B cell (primary cell): ENCODE measurements at regions not wholly inside any gene's neighbourhood (a gene's known extent, or its start where the extent isn't known, plus 50 kb on each side); places are given as distances from the start of the nearest gene placed in this dataset.

ENCODE experiments used
- ATAC-seq: fragments of 200-7000 bp; cut with Tn5 transposase; one replicate; pipeline ENCODE4 v1.10.0; 2021; ENCODE audit warnings: low read depth, mild to moderate bottlenecking, moderate number of reproducible peaks, moderate library complexity
- CTCF ChIA-PET: fragments of 350-600 bp; sonication (Branson Sonifier 250); formaldehyde crosslinking; loops from one replicate; lab custom pipeline; 2021; ENCODE audit warnings: antibody characterized with exemption, inconsistent platforms; lab: Charles Lee
- POLR2A ChIA-PET: fragments of 350-600 bp; sonication (Branson Sonifier 250); formaldehyde crosslinking; loops from one replicate; lab custom pipeline; 2021; ENCODE audit warnings: antibody characterized with exemption; lab: Charles Lee
- DNase-seq: peaks from one replicate; pipeline ENCODE4 v3.0.0; 2013
- H2AFZ ChIP-seq: 2 replicates; pipeline ENCODE4 v1.6.1; 2012; ENCODE audit warnings: mild to moderate bottlenecking, low read depth, low read length; ENCODE audit not compliant: insufficient read depth, poor library complexity, severe bottlenecking
- H3K27ac ChIP-seq, 2 donors: 1 replicate in 1 of 2; 2 replicates in 1 of 2; pipeline ENCODE4 v1.5.1; 2012 to 2013; ENCODE audit warnings: low read length in 2 of 2, mild to moderate bottlenecking in 2 of 2, moderate library complexity in 1 of 2
- H3K27me3 ChIP-seq, 4 experiments: fragments of 200-600 bp in 1 of 4; sonication (generic) in 1 of 4; replicated peaks in 1 of 4; 1 replicate in 2 of 4; 2 replicates in 2 of 4; pipeline versions ENCODE4 v1.6.1 to v1.7.0; 2013 to 2016; ENCODE audit warnings: low read length in 3 of 4, mild to moderate bottlenecking in 2 of 4, mixed read lengths in 1 of 4, moderate library complexity in 1 of 4; ENCODE audit not compliant: insufficient read depth in 4 of 4, control insufficient read depth in 3 of 4; ENCODE audit errors: control extremely low read depth in 1 of 4
- H3K36me3 ChIP-seq, 2 experiments: replicated peaks in 1 of 2; 1 replicate in 1 of 2; 2 replicates in 1 of 2; pipeline versions ENCODE4 v1.6.1 to v1.7.1; 2013; ENCODE audit warnings: low read length in 1 of 2; ENCODE audit not compliant: insufficient read depth in 2 of 2, control insufficient read depth in 1 of 2; ENCODE audit errors: control extremely low read depth in 1 of 2, extremely low read depth in 1 of 2
- H3K4me1 ChIP-seq, 2 donors: fragments of 200-600 bp in 1 of 2; sonication (generic) in 1 of 2; 1 replicate in 1 of 2; 2 replicates in 1 of 2; pipeline versions ENCODE4 v1.5.1 to v1.6.1; 2013 to 2017; ENCODE audit warnings: low read length in 2 of 2; ENCODE audit not compliant: control insufficient read depth in 2 of 2, insufficient read depth in 2 of 2
- H3K4me2 ChIP-seq: replicated peaks from 2 replicates; pipeline ENCODE3; 2012; ENCODE audit warnings: mild to moderate bottlenecking, low read depth, low read length; ENCODE audit not compliant: poor library complexity, severe bottlenecking
- H3K4me3 ChIP-seq, 5 experiments: fragments of 200-600 bp in 1 of 5; sonication (generic) in 1 of 5; 1 replicate in 3 of 5; 2 replicates in 2 of 5; pipeline versions ENCODE4 v1.5.1 to v1.7.0; 2011 to 2016; ENCODE audit warnings: low read length in 4 of 5, mild to moderate bottlenecking in 4 of 5, low read depth in 2 of 5, control low read depth in 1 of 5, moderate library complexity in 1 of 5; ENCODE audit not compliant: insufficient read depth in 1 of 5; ENCODE audit errors: control extremely low read depth in 1 of 5, extremely low read depth in 1 of 5
- H3K79me2 ChIP-seq: fragments of 200-600 bp; sonication (generic); one replicate; pipeline ENCODE4 v1.6.0; 2016; ENCODE audit warnings: low read length; ENCODE audit not compliant: control insufficient read depth, insufficient read depth
- H3K9ac ChIP-seq: fragments of 200-600 bp; sonication (generic); 2 replicates; pipeline ENCODE4 v1.6.1; 2017; ENCODE audit warnings: mild to moderate bottlenecking, low read length, moderate library complexity
- H3K9me3 ChIP-seq, 3 donors: one replicate each; pipeline versions ENCODE4 v1.6.1 to v1.7.1; 2013; ENCODE audit warnings: low read length in 2 of 3; ENCODE audit not compliant: control insufficient read depth in 2 of 3, insufficient read depth in 1 of 3; ENCODE audit errors: control extremely low read depth in 1 of 3
- H4K20me1 ChIP-seq: 2 replicates; pipeline ENCODE4 v1.6.0; 2012; ENCODE audit warnings: mild to moderate bottlenecking, low read length; ENCODE audit not compliant: insufficient read depth, control insufficient read depth, poor library complexity, severe bottlenecking
- H3K27ac Mint-ChIP-seq: one replicate; pipeline ENCODE4 v1.8.0; 2021; ENCODE audit warnings: mixed read lengths
- H3K27me3 Mint-ChIP-seq: one replicate; pipeline ENCODE4 v1.8.0; 2021; ENCODE audit warnings: mixed read lengths
- H3K4me1 Mint-ChIP-seq: one replicate; pipeline ENCODE4 v1.8.0; 2021; ENCODE audit warnings: mixed read lengths
- H3K4me3 Mint-ChIP-seq: one replicate; pipeline ENCODE4 v1.8.0; 2021; ENCODE audit warnings: mixed read lengths
- H3K9me3 Mint-ChIP-seq: one replicate; pipeline ENCODE4 v1.8.0; 2022; ENCODE audit warnings: mixed read lengths; ENCODE audit not compliant: insufficient read depth
- CTCF ChIP-seq: fragments of 200-600 bp; IDR thresholded peaks from one replicate; pipeline ENCODE4 v1.8.0; 2022; ENCODE audit warnings: antibody characterized with exemption, mild to moderate bottlenecking
- EZH2 ChIP-seq: IDR thresholded peaks from 2 replicates; pipeline ENCODE4 v1.6.1; 2012; ENCODE audit warnings: borderline replicate concordance, low read depth, mild to moderate bottlenecking, moderate library complexity, low read length; ENCODE audit not compliant: insufficient read depth, poor library complexity, severe bottlenecking
- WGBS: methylation state at CpG from one replicate; pipeline ENCODE4 v1.1.5; 2013; ENCODE audit warnings: missing lambda C conversion rate; ENCODE audit not compliant: insufficient coverage; 5-methylcytosine and 5-hydroxymethylcytosine counted together
- intact Hi-C: fragments of 100-400 bp; cut with micrococcal nuclease; formaldehyde crosslinking; loops from one replicate; pipeline ENCODE4 v1.10.0; 2022

GRCh38 chr2:163987175-163987940, 251.6 kb upstream of the FIGN start:
- ChIA-PET POLR2A (no interaction called here), CTCF (no interaction called here)
- Mint-ChIP-seq H3K4me1 (no peaks in the 10 kb centered on the region), H3K4me3 (no peak overlapping the region), H3K27me3 (no peaks in the 10 kb centered on the region), H3K9me3 (no peaks in the 10 kb centered on the region), H3K27ac (no peak overlapping the region)
- Histone ChIP-seq H3K9me3 (no peaks in the 10 kb centered on the region), H3K9ac (no peak overlapping the region), H3K36me3 (no peaks in the 10 kb centered on the region), H2AFZ (no peak overlapping the region), H4K20me1 (no peaks in the 10 kb centered on the region), H3K4me3 (no peak overlapping the region), H3K27ac (no peak overlapping the region), H3K27me3 (no peaks in the 10 kb centered on the region), H3K79me2 (no peaks in the 10 kb centered on the region), H3K4me1 (no peaks in the 10 kb centered on the region), H3K4me2 (no peak overlapping the region)
- 100% methylated on average over 1 of the region's 6 CpGs for WGBS
- no peak for DNase-seq
- no peak for ATAC-seq
- TF ChIP-seq CTCF (no peak), EZH2 (no peak)
- intact Hi-C loops = no loop called here

- Mint-ChIP-seq H3K4me3 (no peak overlapping the region), H3K27me3 (no peaks in the 10 kb centered on the region), H3K9me3 (no peaks in the 10 kb centered on the region), H3K27ac (no peak overlapping the region), H3K4me1 (no peaks in the 10 kb centered on the region)
- intact Hi-C loops = no loop called here
- no peak for ATAC-seq
- H3K4me3 ChIP-seq = no peak overlapping the region
- no peak overlapping the region for H3K27ac ChIP-seq
- DNase-seq = no peak
- POLR2A ChIA-PET = no interaction called here
- 100% methylated on average over 2 of the region's 4 CpGs for WGBS
- H3K79me2 ChIP-seq = no peaks in the 10 kb centered on the region
- no peak overlapping the region for H3K9ac ChIP-seq
- CTCF ChIA-PET = no interaction called here
- no peaks in the 10 kb centered on the region for H3K4me1 ChIP-seq
- no peaks in the 10 kb centered on the region for H4K20me1 ChIP-seq
- H3K9me3 ChIP-seq = no peaks in the 10 kb centered on the region
- no peaks in the 10 kb centered on the region for H3K27me3 ChIP-seq
- no peak overlapping the region for H2AFZ ChIP-seq
- TF ChIP-seq CTCF = no peak
- TF ChIP-seq EZH2 = no peak
- H3K4me2 ChIP-seq = no peak overlapping the region
- H3K36me3 ChIP-seq = no peaks in the 10 kb centered on the region
Observed at GRCh38 chr2:163984986-163985385, 249.2 kb upstream of the FIGN start.
